ENCODE measurements at regions not wholly inside any gene's neighbourhood (a gene's known extent, or its start where the extent isn't known, plus 50 kb on each side); places are given as distances from the start of the nearest gene placed in this dataset.

- intact Hi-C loops (cut with micrococcal nuclease), result no loop called here
- H3K4me1 Mint-ChIP-seq (ENCODE audit: low read depth), result no peaks in the 10 kb centered on the region
- H3K36me3 Mint-ChIP-seq (ENCODE audit: low read depth), result no peaks in the 10 kb centered on the region
- no peak overlapping the region for H3K4me3 Mint-ChIP-seq (ENCODE audit: low read depth)
- no peak for DNase-seq (ENCODE audit: low spot score)
- H3K27ac Mint-ChIP-seq, result no peak overlapping the region
- H3K9me3 Mint-ChIP-seq, result no peaks in the 10 kb centered on the region
- no peaks in the 10 kb centered on the region for H3K27me3 Mint-ChIP-seq (ENCODE audit: low read depth)
Measured at GRCh38 chr22:46092011-46092410, 58.3 kb upstream of the PPARA start.

- Mint-ChIP-seq H3K4me3 (ENCODE audit: low read depth) (no peak overlapping the region), H3K36me3 (ENCODE audit: low read depth) (no peaks in the 10 kb centered on the region), H3K27me3 (ENCODE audit: low read depth) (no peaks in the 10 kb centered on the region), H3K9me3 (no peaks in the 10 kb centered on the region), H3K4me1 (ENCODE audit: low read depth) (no peaks in the 10 kb centered on the region), H3K27ac (no peak overlapping the region)
- intact Hi-C loops (cut with micrococcal nuclease), result no loop called here
- DNase-seq (ENCODE audit: low spot score), result no peak
Measured at GRCh38 chr22:46092670-46093410, 57.5 kb upstream of the PPARA start.

GRCh38 chr22:46093796-46094195, 56.5 kb upstream of the PPARA start:
- Mint-ChIP-seq H3K4me3 (ENCODE audit: low read depth) (no peak overlapping the region), H3K9me3 (no peaks in the 10 kb centered on the region), H3K27ac (no peak overlapping the region), H3K4me1 (ENCODE audit: low read depth) (no peaks in the 10 kb centered on the region), H3K36me3 (ENCODE audit: low read depth) (no peaks in the 10 kb centered on the region), H3K27me3 (ENCODE audit: low read depth) (no peaks in the 10 kb centered on the region)
- intact Hi-C loops (cut with micrococcal nuclease), result no loop called here
- no peak for DNase-seq (ENCODE audit: low spot score)

- H3K9me3 Mint-ChIP-seq, result no peaks in the 10 kb centered on the region
- intact Hi-C loops (cut with micrococcal nuclease), result no loop called here
- H3K36me3 Mint-ChIP-seq (ENCODE audit: low read depth), result no peaks in the 10 kb centered on the region
- H3K27me3 Mint-ChIP-seq (ENCODE audit: low read depth), result no peaks in the 10 kb centered on the region
- no peak for DNase-seq (ENCODE audit: low spot score)
- no peak overlapping the region for H3K4me3 Mint-ChIP-seq (ENCODE audit: low read depth)
- no peaks in the 10 kb centered on the region for H3K4me1 Mint-ChIP-seq (ENCODE audit: low read depth)
- no peak overlapping the region for H3K27ac Mint-ChIP-seq
Measured at GRCh38 chr22:46094676-46095075, 55.6 kb upstream of the PPARA start.

- no peaks in the 10 kb centered on the region for H3K9me3 Mint-ChIP-seq
- H3K27me3 Mint-ChIP-seq (ENCODE audit: low read depth), result no peaks in the 10 kb centered on the region
- H3K27ac Mint-ChIP-seq, result no peak overlapping the region
- no peak for DNase-seq (ENCODE audit: low spot score)
- intact Hi-C loops (cut with micrococcal nuclease), result no loop called here
- no peak overlapping the region for H3K4me3 Mint-ChIP-seq (ENCODE audit: low read depth)
- H3K4me1 Mint-ChIP-seq (ENCODE audit: low read depth), result no peaks in the 10 kb centered on the region
- H3K36me3 Mint-ChIP-seq (ENCODE audit: low read depth), result no peaks in the 10 kb centered on the region
Measured at GRCh38 chr22:46096051-46096450, 54.3 kb upstream of the PPARA start.

GRCh38 chr22:46096706-46097230, 53.6 kb upstream of the PPARA start:
- H3K36me3 Mint-ChIP-seq (ENCODE audit: low read depth), result no peaks in the 10 kb centered on the region
- no peaks in the 10 kb centered on the region for H3K27me3 Mint-ChIP-seq (ENCODE audit: low read depth)

GRCh38 chr22:46097268-46097900, 52.9 kb upstream of the PPARA start:
- Mint-ChIP-seq H3K9me3 (no peaks in the 10 kb centered on the region), H3K27ac (no peak overlapping the region), H3K4me1 (ENCODE audit: low read depth) (no peaks in the 10 kb centered on the region), H3K36me3 (ENCODE audit: low read depth) (no peaks in the 10 kb centered on the region), H3K4me3 (ENCODE audit: low read depth) (no peak overlapping the region), H3K27me3 (ENCODE audit: low read depth) (no peaks in the 10 kb centered on the region)
- no peak for DNase-seq (ENCODE audit: low spot score)
- intact Hi-C loops (cut with micrococcal nuclease), result no loop called here

More at GRCh38 chr22:46096706-46097230, 53.6 kb upstream of the PPARA start:
- no peaks in the 10 kb centered on the region for H3K9me3 Mint-ChIP-seq
- no peak overlapping the region for H3K4me3 Mint-ChIP-seq (ENCODE audit: low read depth)
- intact Hi-C loops (cut with micrococcal nuclease), result no loop called here
- no peak overlapping the region for H3K27ac Mint-ChIP-seq
- H3K4me1 Mint-ChIP-seq (ENCODE audit: low read depth), result no peaks in the 10 kb centered on the region
- DNase-seq (ENCODE audit: low spot score), result no peak

GRCh38 chr22:46098525-46099475, 51.5 kb upstream of the PPARA start:
- no peak overlapping the region for H3K27ac Mint-ChIP-seq
- H3K27me3 Mint-ChIP-seq (ENCODE audit: low read depth), result no peaks in the 10 kb centered on the region
- intact Hi-C loops (cut with micrococcal nuclease), result no loop called here

GRCh38 chr22:46099740-46100139, 50.6 kb upstream of the PPARA start:
- intact Hi-C loops (cut with micrococcal nuclease), result no loop called here
- H3K4me1 Mint-ChIP-seq (ENCODE audit: low read depth), result no peaks in the 10 kb centered on the region
- no peak for DNase-seq (ENCODE audit: low spot score)
- H3K27me3 Mint-ChIP-seq (ENCODE audit: low read depth), result no peaks in the 10 kb centered on the region
- no peak overlapping the region for H3K27ac Mint-ChIP-seq
- H3K36me3 Mint-ChIP-seq (ENCODE audit: low read depth), result no peaks in the 10 kb centered on the region
- no peaks in the 10 kb centered on the region for H3K9me3 Mint-ChIP-seq
- H3K4me3 Mint-ChIP-seq (ENCODE audit: low read depth), result no peak overlapping the region

More at GRCh38 chr22:46098525-46099475, 51.5 kb upstream of the PPARA start:
- H3K9me3 Mint-ChIP-seq, result no peaks in the 10 kb centered on the region
- DNase-seq (ENCODE audit: low spot score), result no peak
- H3K36me3 Mint-ChIP-seq (ENCODE audit: low read depth), result no peaks in the 10 kb centered on the region
- H3K4me3 Mint-ChIP-seq (ENCODE audit: low read depth), result no peak overlapping the region
- no peaks in the 10 kb centered on the region for H3K4me1 Mint-ChIP-seq (ENCODE audit: low read depth)

GRCh38 chr22:46100401-46101105, 49.8 kb upstream of the PPARA start:
- H3K36me3 Mint-ChIP-seq (ENCODE audit: low read depth), result no peaks in the 10 kb centered on the region
- H3K27ac Mint-ChIP-seq, result no peak overlapping the region
- no peak overlapping the region for H3K4me3 Mint-ChIP-seq (ENCODE audit: low read depth)
- H3K27me3 Mint-ChIP-seq (ENCODE audit: low read depth), result no peaks in the 10 kb centered on the region
- no peaks in the 10 kb centered on the region for H3K4me1 Mint-ChIP-seq (ENCODE audit: low read depth)
- intact Hi-C loops (cut with micrococcal nuclease), result no loop called here
- H3K9me3 Mint-ChIP-seq, result no peaks in the 10 kb centered on the region
- DNase-seq (ENCODE audit: low spot score), result no peak
